Endothelial cell of umbilical vein (primary cell): ENCODE measurements at regions not wholly inside any gene's neighbourhood (a gene's known extent, or its start where the extent isn't known, plus 50 kb on each side); places are given as distances from the start of the nearest gene placed in this dataset.

ENCODE experiments used
- BruUV-seq: library from RNA; stranded (reverse); fragments of 400-500 nt; replicated peaks from 2 replicates; lab custom pipeline; 2021; lab: Mats Ljungman, UMichigan
- CTCF ChIA-PET: fragments of 300-600, 350-600 bp; sonication (Branson Sonifier 250); formaldehyde crosslinking; loops from one replicate; lab custom pipeline; 2021; ENCODE audit warnings: antibody characterized with exemption, inconsistent platforms; lab: Charles Lee
- POLR2A ChIA-PET: fragments of 300-600, 350-600 bp; sonication (Branson Sonifier 250); formaldehyde crosslinking; loops from one replicate; lab custom pipeline; 2021; ENCODE audit warnings: antibody characterized with exemption, inconsistent platforms; lab: Charles Lee
- DNase-seq: peaks from one replicate; pipeline ENCODE4 v3.0.0-alpha.2; 2011; ENCODE audit warnings: low read depth, low spot score
- FAIRE-seq: peaks from 2 replicates; lab custom pipeline; 2011; peaks lifted over from hg19 to GRCh38; lab: Jason Lieb, UNC
- H2AFZ ChIP-seq: 2 replicates; pipeline ENCODE4 v1.6.0; 2012; ENCODE audit warnings: low read depth, low read length, control low read depth, inconsistent platforms
- H3K27ac ChIP-seq: 2 replicates; pipeline ENCODE4 v1.5.1; 2011; ENCODE audit warnings: low read depth, mild to moderate bottlenecking, control low read depth, low read length, moderate library complexity; ENCODE audit not compliant: insufficient read depth
- H3K27me3 ChIP-seq, 2 experiments: 2 replicates each; pipeline versions ENCODE4 v1.6.0 to v1.6.1; 2011; ENCODE audit warnings: low read length in 2 of 2, mixed read lengths in 1 of 2; ENCODE audit not compliant: control insufficient read depth in 2 of 2, insufficient read depth in 2 of 2
- H3K36me3 ChIP-seq, 2 experiments: 2 replicates in 1 of 2; 3 replicates in 1 of 2; pipeline ENCODE4 v1.5.1; 2011; ENCODE audit warnings: low read length in 2 of 2, mild to moderate bottlenecking in 1 of 2, moderate library complexity in 1 of 2; ENCODE audit not compliant: control insufficient read depth in 2 of 2, insufficient read depth in 2 of 2; ENCODE audit errors: extremely low read depth in 1 of 2
- H3K4me1 ChIP-seq: 3 replicates; pipeline ENCODE4 v1.5.1; 2011; ENCODE audit warnings: mild to moderate bottlenecking, low read length; ENCODE audit not compliant: control insufficient read depth, insufficient read depth; ENCODE audit errors: extremely low read depth
- H3K4me2 ChIP-seq: 2 replicates; pipeline ENCODE4 v1.6.1; 2011; ENCODE audit warnings: low read length, control low read depth, mixed read lengths; ENCODE audit not compliant: insufficient read depth
- H3K4me3 ChIP-seq, 3 experiments: fragments of 200-600 bp in 1 of 3; sonication (generic), shearing (Covaris generic) in 1 of 3; replicated peaks in 1 of 3; 2 replicates each; pipeline ENCODE4 v1.5.1; 2011 to 2016; ENCODE audit warnings: control low read depth in 3 of 3, low read length in 3 of 3, mild to moderate bottlenecking in 2 of 3, inconsistent platforms in 1 of 3, low read depth in 1 of 3, moderate library complexity in 1 of 3; ENCODE audit not compliant: insufficient read depth in 1 of 3
- H3K79me2 ChIP-seq: 2 replicates; pipeline ENCODE4 v1.6.0; 2012; ENCODE audit warnings: low read length, inconsistent platforms; ENCODE audit not compliant: control insufficient read depth, insufficient read depth
- H3K9ac ChIP-seq: replicated peaks from 2 replicates; pipeline ENCODE3; 2011; ENCODE audit warnings: low read length, control low read depth; ENCODE audit not compliant: insufficient read depth; ENCODE audit errors: extremely low read depth
- H3K9me1 ChIP-seq: replicated peaks from 3 replicates; pipeline ENCODE4 v1.6.0; 2011; ENCODE audit warnings: mild to moderate bottlenecking, low read length; ENCODE audit not compliant: control insufficient read depth, insufficient read depth; ENCODE audit errors: extremely low read depth
- H3K9me3 ChIP-seq: replicated peaks from 2 replicates; pipeline ENCODE4 v1.5.1; 2012; ENCODE audit warnings: low read length, inconsistent platforms; ENCODE audit not compliant: control insufficient read depth, insufficient read depth
- H4K20me1 ChIP-seq: replicated peaks from 2 replicates; pipeline ENCODE3; 2011; ENCODE audit warnings: mild to moderate bottlenecking, low read length; ENCODE audit not compliant: control insufficient read depth, insufficient read depth; ENCODE audit errors: extremely low read depth
- EZH2 ChIP-seq: IDR thresholded peaks from 2 replicates; pipeline ENCODE4 v1.6.1; 2012; ENCODE audit warnings: borderline replicate concordance, low read depth, mild to moderate bottlenecking, moderate library complexity, low read length, inconsistent platforms; ENCODE audit not compliant: severe bottlenecking
- FOS ChIP-seq: IDR thresholded peaks from 2 replicates; pipeline ENCODE4 v1.6.1; 2011; ENCODE audit warnings: mild to moderate bottlenecking, low read length, moderate library complexity, borderline replicate concordance; ENCODE audit not compliant: insufficient read depth
- GATA2 ChIP-seq: IDR thresholded peaks from 2 replicates; pipeline ENCODE4 v1.7.0; 2011; ENCODE audit warnings: low read depth, mild to moderate bottlenecking, moderate library complexity, mixed read lengths, low read length; ENCODE audit not compliant: insufficient read length, insufficient read depth
- JUN ChIP-seq: IDR thresholded peaks from 2 replicates; pipeline ENCODE4 v1.6.1; 2011; ENCODE audit warnings: borderline replicate concordance, low read depth; ENCODE audit not compliant: insufficient read length, insufficient read depth
- MYC ChIP-seq: IDR thresholded peaks from one replicate; pipeline ENCODE4 v1.6.1; 2011; ENCODE audit warnings: mild to moderate bottlenecking, low read depth, low read length
- POLR2A ChIP-seq: IDR thresholded peaks from 2 replicates; pipeline ENCODE4 v1.6.1; 2012; ENCODE audit warnings: low read depth, mild to moderate bottlenecking, control low read depth, low read length
- POLR2AphosphoS5 ChIP-seq: IDR thresholded peaks from 2 replicates; pipeline ENCODE4 v1.6.1; 2012; ENCODE audit warnings: low read depth, mild to moderate bottlenecking, control low read depth, low read length, moderate library complexity; ENCODE audit not compliant: insufficient read depth
- dilution Hi-C: fragments of 300-500 bp; cut with MboI; formaldehyde crosslinking; loops from one replicate; pipeline ENCODE4 v1.15.0; 2019; ENCODE audit warnings: low sequenced_read_pairs; ENCODE audit not compliant: extremely low pct_ligation_motif_present
- intact Hi-C: fragments of 100-400 bp; cut with micrococcal nuclease; formaldehyde crosslinking; loops from one replicate; pipeline ENCODE4 v1.10.0; 2022
- TF ChIP-seq, protein P1 (sequence below): IDR thresholded peaks from 2 replicates; pipeline ENCODE4 v1.6.1; 2011; ENCODE audit not compliant: insufficient read depth, insufficient read length
- TF ChIP-seq, protein P2 (sequence below), 2 donors: IDR thresholded peaks; 1 replicate in 1 of 2; 2 replicates in 1 of 2; pipeline ENCODE4 v1.5.1; 2011; ENCODE audit warnings: low read length in 2 of 2, mild to moderate bottlenecking in 2 of 2, moderate library complexity in 2 of 2, control low read depth in 1 of 2, inconsistent platforms in 1 of 2, low read depth in 1 of 2; ENCODE audit not compliant: insufficient read depth in 1 of 2; ENCODE audit errors: extremely low read depth in 1 of 2

DNA sequence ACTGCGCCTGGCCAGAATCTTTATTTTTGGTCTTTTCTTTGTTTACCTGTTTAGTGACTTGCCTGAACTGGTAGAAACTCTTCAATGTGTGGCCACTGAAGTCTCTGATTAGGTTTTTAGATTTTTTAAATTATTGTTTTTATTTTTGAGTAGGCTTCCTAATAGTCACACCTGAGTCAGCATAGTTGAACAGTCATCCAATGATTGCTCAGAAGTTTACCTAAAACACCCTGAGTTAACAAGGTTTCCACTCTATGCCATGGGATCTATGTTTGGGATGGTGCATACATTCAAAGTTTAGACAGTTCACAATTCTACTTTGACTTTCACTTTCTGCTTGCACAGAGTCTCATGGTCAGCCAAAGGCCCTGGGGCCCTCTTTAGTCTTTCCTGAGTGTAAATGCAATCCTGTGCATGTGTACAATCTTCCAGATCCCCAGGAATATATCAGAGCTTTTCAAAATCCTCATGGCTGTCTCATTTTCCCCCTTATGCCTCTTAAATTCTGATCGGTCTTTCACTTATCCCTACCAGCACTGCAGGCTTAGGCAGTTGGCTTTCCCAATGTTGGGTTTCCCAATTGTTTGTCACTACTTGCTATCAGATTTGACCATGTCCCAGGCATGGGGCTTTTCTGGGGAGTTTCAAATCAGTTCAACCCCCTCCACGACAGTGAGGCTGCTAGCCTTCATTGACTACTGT lies 114.4 kb upstream of the RAB3GAP2 start:
- Histone ChIP-seq H3K27me3 (peaks cover 0 to 2% of the 10 kb centered on the region in 2 experiments), H3K4me3 (no peak overlapping the region), H4K20me1 (no peaks in the 10 kb centered on the region), H3K4me2 (no peak overlapping the region), H3K9me1 (no peaks in the 10 kb centered on the region), H3K79me2 (no peaks in the 10 kb centered on the region), H3K4me1 (no peaks in the 10 kb centered on the region), H2AFZ (no peak overlapping the region), H3K27ac (no peak overlapping the region), H3K9ac (no peak overlapping the region), H3K9me3 (no peaks in the 10 kb centered on the region), H3K36me3 (no peaks in the 10 kb centered on the region)
- CTCF ChIA-PET: no interaction called here
- FAIRE-seq (no peak), DNase-seq (no peak)
- dilution Hi-C loops (no loop called here), intact Hi-C loops (no loop called here)
- TF ChIP-seq GATA2: no peak
- TF ChIP-seq JUN: no peak
- no peak for TF ChIP-seq POLR2A
- TF ChIP-seq FOS: no peak
- TF ChIP-seq MYC: no peak
- no peak for TF ChIP-seq EZH2
- TF ChIP-seq, protein P1, sequence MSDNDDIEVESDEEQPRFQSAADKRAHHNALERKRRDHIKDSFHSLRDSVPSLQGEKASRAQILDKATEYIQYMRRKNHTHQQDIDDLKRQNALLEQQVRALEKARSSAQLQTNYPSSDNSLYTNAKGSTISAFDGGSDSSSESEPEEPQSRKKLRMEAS: no peak
- TF ChIP-seq POLR2AphosphoS5: no peak
- TF ChIP-seq, protein P2, sequence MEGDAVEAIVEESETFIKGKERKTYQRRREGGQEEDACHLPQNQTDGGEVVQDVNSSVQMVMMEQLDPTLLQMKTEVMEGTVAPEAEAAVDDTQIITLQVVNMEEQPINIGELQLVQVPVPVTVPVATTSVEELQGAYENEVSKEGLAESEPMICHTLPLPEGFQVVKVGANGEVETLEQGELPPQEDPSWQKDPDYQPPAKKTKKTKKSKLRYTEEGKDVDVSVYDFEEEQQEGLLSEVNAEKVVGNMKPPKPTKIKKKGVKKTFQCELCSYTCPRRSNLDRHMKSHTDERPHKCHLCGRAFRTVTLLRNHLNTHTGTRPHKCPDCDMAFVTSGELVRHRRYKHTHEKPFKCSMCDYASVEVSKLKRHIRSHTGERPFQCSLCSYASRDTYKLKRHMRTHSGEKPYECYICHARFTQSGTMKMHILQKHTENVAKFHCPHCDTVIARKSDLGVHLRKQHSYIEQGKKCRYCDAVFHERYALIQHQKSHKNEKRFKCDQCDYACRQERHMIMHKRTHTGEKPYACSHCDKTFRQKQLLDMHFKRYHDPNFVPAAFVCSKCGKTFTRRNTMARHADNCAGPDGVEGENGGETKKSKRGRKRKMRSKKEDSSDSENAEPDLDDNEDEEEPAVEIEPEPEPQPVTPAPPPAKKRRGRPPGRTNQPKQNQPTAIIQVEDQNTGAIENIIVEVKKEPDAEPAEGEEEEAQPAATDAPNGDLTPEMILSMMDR (IDR thresholded peaks at IDR 0.05; ENCODE audit: extremely low read depth in 1 of 2, insufficient read depth in 1 of 2, low read depth in 1 of 2, low read length in 2 of 2): no peak
- POLR2A ChIA-PET: no interaction called here
- no TSS peak for BruUV-seq
